Type B pancreatic cell (in vitro differentiated cells): ENCODE measurements at regions not wholly inside any gene's neighbourhood (a gene's known extent, or its start where the extent isn't known, plus 50 kb on each side); places are given as distances from the start of the nearest gene placed in this dataset.
A peak's percentile ranks its signal among the peaks of the same experiment; 100 is the strongest.
"Not testable (repeated sequence)": the region's sequence is repeated elsewhere in the genome, so short reads cannot be mapped to it uniquely, and the experiment has no call there.

Experiments
- DNase-seq: peaks from one replicate; pipeline ENCODE4 v3.0.0; 2021; ENCODE audit warnings: mixed read lengths; ENCODE audit not compliant: unreplicated experiment; ENCODE audit errors: extremely low spot score
- H3K27ac Mint-ChIP-seq: 2 replicates; pipeline ENCODE4 v1.8.0; 2021; ENCODE audit warnings: mild to moderate bottlenecking, mixed read lengths
- H3K27me3 Mint-ChIP-seq: 2 replicates; pipeline ENCODE4 v1.8.0; 2021; ENCODE audit warnings: mixed read lengths
- H3K36me3 Mint-ChIP-seq: 2 replicates; pipeline ENCODE4 v1.8.0; 2021; ENCODE audit warnings: mixed read lengths
- H3K4me1 Mint-ChIP-seq: one replicate; pipeline ENCODE4 v1.8.0; 2021; ENCODE audit warnings: mixed read lengths; ENCODE audit not compliant: unreplicated experiment
- H3K4me3 Mint-ChIP-seq: 2 replicates; pipeline ENCODE4 v1.8.0; 2021; ENCODE audit warnings: mild to moderate bottlenecking, mixed read lengths
- H3K9me3 Mint-ChIP-seq: 2 replicates; pipeline ENCODE4 v1.8.0; 2021; ENCODE audit warnings: mixed read lengths
- TF ChIP-seq, protein P1 (sequence below): fragments of 200-600 bp; sonication (generic); conservative IDR thresholded peaks from 2 replicates; pipeline ENCODE4 v1.5.0; 2021; ENCODE audit warnings: antibody characterized with exemption, mild to moderate bottlenecking

DNA sequence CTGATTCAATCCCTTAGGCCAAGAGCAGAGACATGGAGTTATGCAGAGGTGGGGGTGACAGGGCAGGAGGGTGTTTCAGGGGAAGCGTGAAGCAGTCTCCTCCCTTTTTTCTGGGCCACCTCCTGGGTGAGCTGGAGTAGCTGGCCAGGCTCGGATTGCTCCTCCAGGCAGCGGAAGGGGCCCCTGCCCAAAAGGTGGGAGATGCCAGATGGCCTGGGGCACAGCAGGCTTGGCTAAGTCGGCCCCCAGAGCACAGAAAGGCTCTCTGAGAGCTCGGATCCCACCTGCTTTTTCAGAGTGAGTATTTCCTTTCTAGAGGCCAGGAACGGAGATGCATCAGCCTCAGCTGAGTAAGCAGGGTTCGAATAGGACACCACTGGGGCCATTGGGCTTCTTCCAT is 196.9 kb downstream of the ANKRD30B start:
- TF ChIP-seq, protein P1, sequence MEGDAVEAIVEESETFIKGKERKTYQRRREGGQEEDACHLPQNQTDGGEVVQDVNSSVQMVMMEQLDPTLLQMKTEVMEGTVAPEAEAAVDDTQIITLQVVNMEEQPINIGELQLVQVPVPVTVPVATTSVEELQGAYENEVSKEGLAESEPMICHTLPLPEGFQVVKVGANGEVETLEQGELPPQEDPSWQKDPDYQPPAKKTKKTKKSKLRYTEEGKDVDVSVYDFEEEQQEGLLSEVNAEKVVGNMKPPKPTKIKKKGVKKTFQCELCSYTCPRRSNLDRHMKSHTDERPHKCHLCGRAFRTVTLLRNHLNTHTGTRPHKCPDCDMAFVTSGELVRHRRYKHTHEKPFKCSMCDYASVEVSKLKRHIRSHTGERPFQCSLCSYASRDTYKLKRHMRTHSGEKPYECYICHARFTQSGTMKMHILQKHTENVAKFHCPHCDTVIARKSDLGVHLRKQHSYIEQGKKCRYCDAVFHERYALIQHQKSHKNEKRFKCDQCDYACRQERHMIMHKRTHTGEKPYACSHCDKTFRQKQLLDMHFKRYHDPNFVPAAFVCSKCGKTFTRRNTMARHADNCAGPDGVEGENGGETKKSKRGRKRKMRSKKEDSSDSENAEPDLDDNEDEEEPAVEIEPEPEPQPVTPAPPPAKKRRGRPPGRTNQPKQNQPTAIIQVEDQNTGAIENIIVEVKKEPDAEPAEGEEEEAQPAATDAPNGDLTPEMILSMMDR, result no peak
- no peak for DNase-seq
- H3K27me3 Mint-ChIP-seq, result no peaks in the 10 kb centered on the region
- H3K4me1 Mint-ChIP-seq, result no peaks in the 10 kb centered on the region
- no peaks in the 10 kb centered on the region for H3K36me3 Mint-ChIP-seq
- H3K4me3 Mint-ChIP-seq, result no peak overlapping the region
- no peak overlapping the region for H3K27ac Mint-ChIP-seq
- no peaks in the 10 kb centered on the region for H3K9me3 Mint-ChIP-seq

DNA sequence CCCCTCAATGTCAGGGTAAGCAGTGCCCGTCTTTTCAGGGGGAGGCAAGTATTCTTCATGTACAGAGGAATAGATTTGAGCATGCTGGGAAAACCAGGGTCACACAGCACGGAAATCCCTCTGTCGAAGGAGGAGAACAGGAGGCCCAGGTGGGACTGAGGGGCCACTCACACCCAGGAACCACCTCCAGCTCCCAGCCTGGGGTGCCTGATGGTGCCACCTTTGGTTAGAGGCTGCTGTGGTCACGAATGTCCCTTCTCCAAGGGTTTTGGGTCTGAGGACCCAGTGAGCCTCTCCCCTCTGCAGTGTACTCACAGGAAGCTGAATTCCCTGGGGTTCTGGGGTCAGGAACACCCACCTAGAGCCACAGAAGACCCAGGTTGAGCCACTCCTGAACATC is 197.3 kb downstream of the ANKRD30B start:
- H3K4me3 Mint-ChIP-seq, result no peak overlapping the region
- no peak overlapping the region for H3K27ac Mint-ChIP-seq
- H3K4me1 Mint-ChIP-seq, result no peaks in the 10 kb centered on the region
- no peaks in the 10 kb centered on the region for H3K36me3 Mint-ChIP-seq
- no peaks in the 10 kb centered on the region for H3K27me3 Mint-ChIP-seq
- TF ChIP-seq, protein P1, result no peak
- no peaks in the 10 kb centered on the region for H3K9me3 Mint-ChIP-seq
- no peak for DNase-seq

DNA sequence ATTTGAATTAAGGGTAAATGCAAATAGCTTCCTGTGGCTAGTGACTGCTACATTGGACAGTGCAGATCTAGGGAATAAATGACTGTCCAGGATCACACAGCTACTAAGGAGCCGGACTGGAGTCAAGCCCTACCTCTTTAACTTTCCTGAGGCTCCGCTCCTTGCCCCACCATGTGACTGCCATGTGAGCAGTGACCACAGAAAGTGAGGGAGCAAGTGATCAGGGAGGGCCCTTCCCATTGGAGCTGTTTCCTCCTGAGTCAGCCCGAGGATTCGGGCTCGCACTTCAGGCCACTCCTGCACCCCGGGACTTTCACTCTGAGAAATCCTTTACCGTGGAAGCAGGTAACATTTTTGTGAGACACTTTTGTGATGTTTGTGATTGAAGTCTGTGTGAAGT is 198.0 kb downstream of the ANKRD30B start:
- TF ChIP-seq, protein P1, result no peak
- Mint-ChIP-seq H3K9me3 (no peaks in the 10 kb centered on the region), H3K27me3 (no peaks in the 10 kb centered on the region), H3K36me3 (no peaks in the 10 kb centered on the region), H3K27ac (no peak overlapping the region), H3K4me1 (no peaks in the 10 kb centered on the region), H3K4me3 (no peak overlapping the region)
- DNase-seq, result no peak

DNA sequence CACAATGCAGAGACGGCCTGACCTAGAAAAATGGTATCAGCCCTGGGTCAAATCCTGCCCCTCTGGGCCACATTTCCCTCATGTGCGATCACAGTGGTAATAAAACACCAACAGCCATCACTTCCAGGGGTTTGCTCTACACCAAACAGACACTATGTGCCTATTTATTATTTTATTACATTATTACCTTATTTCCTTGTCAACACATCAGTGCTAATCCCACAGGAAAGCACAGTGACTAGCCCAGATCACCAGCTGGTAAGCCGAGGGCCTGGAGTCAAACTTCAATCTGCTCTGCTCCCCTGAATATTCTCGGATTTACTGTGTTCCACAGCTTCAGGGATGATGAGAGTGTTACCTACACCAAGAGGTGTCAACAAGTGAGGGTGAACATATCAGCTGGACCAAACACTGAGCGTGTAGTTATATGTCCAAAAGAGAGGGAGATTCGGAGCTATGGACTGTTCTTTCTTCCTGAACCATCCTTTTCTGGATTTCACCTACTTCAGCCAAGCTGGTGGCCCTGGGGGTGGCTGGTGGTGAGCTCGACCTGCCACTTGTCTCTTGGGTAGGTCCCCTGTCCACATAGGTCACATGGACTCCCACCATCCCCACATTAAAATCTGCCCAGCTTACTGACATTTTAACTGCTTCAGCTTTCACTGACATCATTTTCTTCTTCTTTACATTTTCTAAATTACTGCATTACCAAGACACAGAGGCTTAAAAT is 198.9 kb downstream of the ANKRD30B start:
- H3K9me3 Mint-ChIP-seq, H3K27ac Mint-ChIP-seq, H3K4me1 Mint-ChIP-seq, H3K4me3 Mint-ChIP-seq, H3K36me3 Mint-ChIP-seq, H3K27me3 Mint-ChIP-seq: not testable (repeated sequence)
- DNase-seq, result peak; percentile 8

DNA sequence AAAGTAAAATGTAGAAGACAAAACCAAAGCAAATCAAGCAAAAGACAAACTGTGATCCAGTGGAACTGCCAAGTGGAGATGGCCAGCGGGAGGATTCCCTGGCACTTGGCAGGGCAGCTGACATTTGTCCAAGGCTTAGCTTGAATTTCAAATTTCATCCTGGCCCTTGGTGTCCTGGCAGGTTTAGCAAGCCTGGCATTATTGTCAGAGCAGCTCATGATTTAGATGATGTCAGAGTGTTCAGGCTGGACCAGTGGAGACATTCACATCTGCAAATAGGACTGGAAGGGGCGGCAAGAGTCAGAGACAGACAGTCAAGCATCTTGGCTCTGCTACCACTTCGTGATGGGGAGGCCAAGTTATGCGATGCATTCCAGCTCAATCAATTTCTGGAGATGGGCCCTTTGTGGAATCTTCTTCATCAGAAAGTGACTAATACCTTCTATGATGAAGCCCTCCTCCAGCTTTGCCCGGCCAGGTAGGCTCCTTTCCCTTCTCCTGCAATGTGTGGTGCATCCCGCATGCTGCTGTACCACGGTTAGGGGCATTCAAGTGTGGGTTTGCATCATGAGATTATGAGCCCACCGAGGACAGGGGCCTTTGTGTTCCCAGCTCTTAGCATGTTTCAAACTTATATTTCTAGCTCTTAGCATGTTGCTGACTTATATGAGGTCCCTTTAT is 199.7 kb downstream of the ANKRD30B start:
- Mint-ChIP-seq H3K4me1 (no peaks in the 10 kb centered on the region), H3K9me3 (no peaks in the 10 kb centered on the region), H3K36me3 (no peaks in the 10 kb centered on the region), H3K4me3 (no peak overlapping the region), H3K27me3 (no peaks in the 10 kb centered on the region), H3K27ac (no peak overlapping the region)
- DNase-seq, result no peak
- TF ChIP-seq, protein P1, result no peak

DNA sequence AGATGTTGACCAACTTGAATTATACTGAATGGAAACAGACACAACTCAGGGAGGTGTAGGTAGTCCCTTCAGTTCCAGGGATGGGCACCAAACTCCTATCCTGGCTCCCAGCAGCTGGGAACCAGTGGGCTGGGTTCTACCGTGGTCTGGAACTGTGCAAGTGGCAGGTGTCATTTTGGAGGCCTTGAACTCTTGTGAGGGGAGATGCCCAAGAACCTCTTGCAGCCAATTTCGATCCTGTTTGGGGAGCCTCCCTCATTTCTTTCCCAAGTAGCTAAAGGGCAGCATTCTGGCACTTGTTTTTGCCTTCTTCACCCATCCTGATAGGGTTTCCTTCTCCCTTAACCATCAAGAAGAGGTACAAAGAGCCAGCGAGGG is 200.2 kb downstream of the ANKRD30B start:
- no peak overlapping the region for H3K27ac Mint-ChIP-seq
- TF ChIP-seq, protein P1, result no peak
- H3K4me3 Mint-ChIP-seq, result no peak overlapping the region
- DNase-seq, result no peak
- no peaks in the 10 kb centered on the region for H3K27me3 Mint-ChIP-seq
- no peaks in the 10 kb centered on the region for H3K36me3 Mint-ChIP-seq
- H3K9me3 Mint-ChIP-seq, result no peaks in the 10 kb centered on the region
- H3K4me1 Mint-ChIP-seq, result no peaks in the 10 kb centered on the region
